ENCODE measurements at regions not wholly inside any gene's neighbourhood (a gene's known extent, or its start where the extent isn't known, plus 50 kb on each side); places are given as distances from the start of the nearest gene placed in this dataset.

- Histone ChIP-seq H3K27ac (no peak overlapping the region), H3K4me1 (no peaks in the 10 kb centered on the region), H3K27me3 (no peaks in the 10 kb centered on the region), H3K36me3 (no peaks in the 10 kb centered on the region), H3K4me3 (no peak overlapping the region), H3K9me3 (no peaks in the 10 kb centered on the region)
- no peak for TF ChIP-seq EP300 (IDR thresholded peaks at IDR 0.05)
- no peak for TF ChIP-seq POLR2A (IDR thresholded peaks at IDR 0.05)
- no peak for TF ChIP-seq CTCF (IDR thresholded peaks at IDR 0.05)
- 92 to 94% methylated on average over 24 of the region's 24 CpGs for WGBS, 2 donors
- no peak for DNase-seq (ENCODE audit: low spot score in 2 of 2)
These were observed 1363.9 kb upstream of the CRIM1 start for GRCh38 chr2:34991508-34992274.

- no peak for TF ChIP-seq CTCF (IDR thresholded peaks at IDR 0.05)
- no peak for TF ChIP-seq POLR2A (IDR thresholded peaks at IDR 0.05)
- no peak for TF ChIP-seq EP300 (IDR thresholded peaks at IDR 0.05)
- Histone ChIP-seq H3K9me3 (peaks cover 0 to 9% (median 0%) of the 10 kb centered on the region in 4 donors), H3K4me3 (no peak overlapping the region), H3K27ac (no peak overlapping the region), H3K36me3 (no peaks in the 10 kb centered on the region), H3K4me1 (no peaks in the 10 kb centered on the region), H3K27me3 (no peaks in the 10 kb centered on the region)
- no peak for DNase-seq (ENCODE audit: low spot score in 2 of 2)
These were observed 1370.1 kb upstream of the CRIM1 start for GRCh38 chr2:34985474-34985873.

GRCh38 chr2:34980689-34981088 is 1374.9 kb upstream of the CRIM1 start:
- Histone ChIP-seq H3K4me3 (no peak overlapping the region), H3K36me3 (no peaks in the 10 kb centered on the region), H3K27me3 (no peaks in the 10 kb centered on the region), H3K9me3 (peaks cover 0 to 9% (median 0%) of the 10 kb centered on the region in 4 donors), H3K4me1 (no peaks in the 10 kb centered on the region), H3K27ac (no peak overlapping the region)
- 78 to 82% methylated on average over 1 of the region's 1 CpG for WGBS, 2 donors
- TF ChIP-seq CTCF (IDR thresholded peaks at IDR 0.05) (no peak), POLR2A (IDR thresholded peaks at IDR 0.05) (no peak)
- DNase-seq (ENCODE audit: low spot score in 2 of 2) = no peak

- TF ChIP-seq EP300 (IDR thresholded peaks at IDR 0.05) (no peak), CTCF (IDR thresholded peaks at IDR 0.05) (no peak), POLR2A (IDR thresholded peaks at IDR 0.05) (no peak)
- no peaks in the 10 kb centered on the region for H3K27me3 ChIP-seq
- peaks cover 0 to 5% (median 0%) of the 10 kb centered on the region in 4 donors for H3K9me3 ChIP-seq
- DNase-seq (ENCODE audit: low spot score in 2 of 2) = no peak
- 82 to 84% methylated on average over 8 of the region's 8 CpGs for WGBS, 2 donors
- H3K4me1 ChIP-seq = no peaks in the 10 kb centered on the region
- H3K36me3 ChIP-seq = no peaks in the 10 kb centered on the region
- no peak overlapping the region for H3K4me3 ChIP-seq
- H3K27ac ChIP-seq = no peak overlapping the region
These were observed 1376.4 kb upstream of the CRIM1 start for GRCh38 chr2:34979148-34979547.

- H3K27ac ChIP-seq = no peak overlapping the region
- no peaks in the 10 kb centered on the region for H3K9me3 ChIP-seq
- 94 to 97% methylated on average over 3 of the region's 3 CpGs for WGBS, 2 donors
- H3K4me1 ChIP-seq = no peaks in the 10 kb centered on the region
- no peak for DNase-seq (ENCODE audit: low spot score in 2 of 2)
- no peak for TF ChIP-seq POLR2A (IDR thresholded peaks at IDR 0.05)
- TF ChIP-seq EP300 (IDR thresholded peaks at IDR 0.05) = no peak
- no peak for TF ChIP-seq CTCF (IDR thresholded peaks at IDR 0.05)
- no peak overlapping the region for H3K4me3 ChIP-seq
- H3K36me3 ChIP-seq = no peaks in the 10 kb centered on the region
- H3K27me3 ChIP-seq = no peaks in the 10 kb centered on the region
These were observed 1362.7 kb upstream of the FAM98A start for GRCh38 chr2:34961822-34962221.

Data from tibial nerve (tissue), 4 donors.